GM23338 (cell line): ENCODE measurements at regions not wholly inside any gene's neighbourhood (a gene's known extent, or its start where the extent isn't known, plus 50 kb on each side); places are given as distances from the start of the nearest gene placed in this dataset.

Experiments used
- ATAC-seq: fragments of 200-7000 bp; cut with Tn5 transposase; 3 replicates; pipeline ENCODE4 v1.9.1; 2020
- DNase-seq: peaks from one replicate; pipeline ENCODE4 v3.0.0-alpha.2; 2015; ENCODE audit warnings: low spot score
- H2AFZ ChIP-seq: fragments of 200-600 bp; sonication (generic); 2 replicates; pipeline ENCODE4 v1.8.0; 2016; ENCODE audit warnings: antibody characterized with exemption, mild to moderate bottlenecking, moderate library complexity
- H3F3A ChIP-seq: fragments of 200-600 bp; sonication (generic); replicated peaks from 2 replicates; pipeline ENCODE4 v1.8.0; 2017; ENCODE audit warnings: antibody characterized with exemption, mixed run types, low read depth
- H3K27ac ChIP-seq: fragments of 200-600 bp; sonication (generic); 2 replicates; pipeline ENCODE4 v1.6.1; 2016; ENCODE audit warnings: low read depth
- H3K27me3 ChIP-seq: fragments of 200-600 bp; sonication (generic); 2 replicates; pipeline ENCODE4 v1.8.0; 2016; ENCODE audit warnings: mild to moderate bottlenecking, mixed run types, moderate library complexity; ENCODE audit not compliant: insufficient read depth
- H3K36me3 ChIP-seq: fragments of 200-600 bp; sonication (generic); 2 replicates; pipeline ENCODE4 v1.8.0; 2016; ENCODE audit warnings: mild to moderate bottlenecking; ENCODE audit not compliant: insufficient read depth
- H3K4me1 ChIP-seq: fragments of 200-600 bp; sonication (generic); 2 replicates; pipeline ENCODE4 v1.8.0; 2016; ENCODE audit warnings: mild to moderate bottlenecking, moderate library complexity; ENCODE audit not compliant: insufficient read depth
- H3K4me2 ChIP-seq: fragments of 200-600 bp; sonication (generic); 2 replicates; pipeline ENCODE4 v1.7.1; 2017; ENCODE audit warnings: mixed run types
- H3K4me3 ChIP-seq: fragments of 200-600 bp; sonication (generic); 2 replicates; pipeline ENCODE4 v1.6.1; 2016; ENCODE audit warnings: mixed run types
- H3K79me2 ChIP-seq: fragments of 200-600 bp; sonication (generic); replicated peaks from 2 replicates; pipeline ENCODE4 v1.8.0; 2017; ENCODE audit warnings: mild to moderate bottlenecking; ENCODE audit not compliant: insufficient read depth
- H3K9me2 ChIP-seq: fragments of 200-600 bp; sonication (generic); 2 replicates; pipeline ENCODE4 v1.8.0; 2017; ENCODE audit not compliant: insufficient read depth
- H4K20me1 ChIP-seq: fragments of 200-600 bp; sonication (generic); replicated peaks from 2 replicates; pipeline ENCODE4 v1.8.0; 2017; ENCODE audit warnings: mild to moderate bottlenecking; ENCODE audit not compliant: insufficient read depth
- H3K27ac Mint-ChIP-seq: 2 replicates; pipeline ENCODE4 v1.8.0; 2020; ENCODE audit warnings: inconsistent platforms, mild to moderate bottlenecking, moderate library complexity, mixed read lengths
- H3K27me3 Mint-ChIP-seq: 3 replicates; pipeline ENCODE4 v1.8.0; 2022; ENCODE audit warnings: low read depth, mild to moderate bottlenecking, moderate library complexity, mixed read lengths, inconsistent platforms; ENCODE audit not compliant: insufficient read depth, poor library complexity
- H3K36me3 Mint-ChIP-seq: 3 replicates; pipeline ENCODE4 v1.8.0; 2021; ENCODE audit warnings: low read depth, mild to moderate bottlenecking, inconsistent platforms, moderate library complexity, mixed read lengths
- H3K4me1 Mint-ChIP-seq: 3 replicates; pipeline ENCODE4 v1.8.0; 2020; ENCODE audit warnings: mild to moderate bottlenecking, inconsistent platforms, mixed read lengths
- H3K4me3 Mint-ChIP-seq: 3 replicates; pipeline ENCODE4 v1.8.0; 2021; ENCODE audit warnings: moderate library complexity, mild to moderate bottlenecking, inconsistent platforms, mixed read lengths
- H3K9me3 Mint-ChIP-seq: 3 replicates; pipeline ENCODE4 v1.8.0; 2020; ENCODE audit warnings: moderate library complexity, mild to moderate bottlenecking, inconsistent platforms, mixed read lengths
- CREB1 ChIP-seq: fragments of 250-450 bp; sonication (Bioruptor Pico); IDR thresholded peaks from 2 replicates; pipeline ENCODE4 v1.5.0; 2020; ENCODE audit warnings: low read depth, mild to moderate bottlenecking, moderate library complexity
- EZH2 ChIP-seq: fragments of 200-600 bp; sonication (generic); IDR thresholded peaks from one replicate; pipeline ENCODE4 v1.8.0; 2017; ENCODE audit warnings: antibody characterized with exemption, mild to moderate bottlenecking, low read depth; ENCODE audit not compliant: unreplicated experiment
- POLR2AphosphoS5 ChIP-seq: IDR thresholded peaks from 2 replicates; pipeline ENCODE4 v1.6.1; 2016; ENCODE audit warnings: antibody characterized with exemption, low read depth
- STAT1 ChIP-seq: IDR thresholded peaks from one replicate; pipeline ENCODE4 v1.6.1; 2016; ENCODE audit warnings: antibody characterized with exemption; ENCODE audit not compliant: unreplicated experiment
- ZNF331 ChIP-seq: fragments of 250-450 bp; sonication (Bioruptor Pico); IDR thresholded peaks from 2 replicates; pipeline ENCODE4 v1.5.0; 2020; ENCODE audit warnings: low read depth, mild to moderate bottlenecking, moderate library complexity
- TF ChIP-seq, protein P1 (sequence below), 2 experiments: fragments of 200-600 bp in 1 of 2; sonication (generic) in 1 of 2; conservative IDR thresholded peaks; 2 replicates each; pipeline versions ENCODE4 v1.5.1 to v1.6.1; 2016 to 2017; ENCODE audit warnings: antibody characterized with exemption in 2 of 2, low read depth in 2 of 2, mild to moderate bottlenecking in 2 of 2, moderate library complexity in 1 of 2
- TF ChIP-seq, protein P2 (sequence below): IDR thresholded peaks from one replicate; pipeline ENCODE4 v1.6.1; 2018; ENCODE audit warnings: antibody characterized with exemption; ENCODE audit not compliant: unreplicated experiment

DNA sequence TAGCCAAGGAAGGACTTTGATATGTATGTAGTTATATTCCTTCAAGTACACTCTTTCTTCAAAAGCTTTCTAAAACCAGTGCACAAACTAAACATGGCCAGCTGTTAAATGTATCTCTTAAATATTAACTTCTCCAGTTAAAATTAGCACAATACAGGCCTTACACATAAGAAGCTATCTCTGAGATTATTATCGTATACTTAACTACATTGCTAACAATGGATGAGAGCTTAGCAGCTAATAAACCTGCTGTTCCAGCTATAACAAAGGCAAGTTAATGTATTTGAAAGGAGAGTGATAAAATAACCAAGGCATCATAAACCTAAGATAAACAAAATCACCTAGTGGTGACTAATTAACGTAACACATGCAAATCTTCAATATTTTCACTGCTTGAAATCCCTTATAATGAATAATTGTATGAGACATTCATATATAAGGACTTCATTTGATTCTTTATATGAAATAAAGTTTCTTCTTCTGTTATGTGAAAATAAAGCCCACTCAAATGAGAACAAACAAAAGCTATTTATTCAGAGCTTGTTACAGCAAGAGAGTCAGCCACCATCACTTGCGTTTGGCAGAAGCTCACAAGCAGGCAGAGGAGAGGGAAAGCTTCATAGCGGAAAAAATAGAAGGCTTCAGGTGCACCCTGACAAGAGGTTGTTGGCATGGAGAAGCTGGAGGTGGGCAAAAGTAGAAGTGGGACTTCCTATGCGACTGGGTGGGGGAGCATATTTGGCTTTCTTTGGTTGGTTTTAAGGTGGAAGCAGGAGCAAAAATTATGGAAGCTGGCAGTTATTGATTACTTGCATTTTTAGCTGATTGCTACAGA is 274.1 kb upstream of the CHRM3 start:
- Histone ChIP-seq H3K27me3 (no peaks in the 10 kb centered on the region), H3K4me3 (no peak overlapping the region), H3F3A (no peaks in the 10 kb centered on the region), H3K36me3 (no peaks in the 10 kb centered on the region), H3K27ac (peak overlapping the region; percentile 24; the same call in 1 of the 2 replicates), H3K4me2 (no peak overlapping the region), H3K79me2 (no peaks in the 10 kb centered on the region), H4K20me1 (no peaks in the 10 kb centered on the region), H3K4me1 (peaks cover 25% of the 10 kb centered on the region), H3K9me2 (no peaks in the 10 kb centered on the region), H2AFZ (no peak overlapping the region)
- Mint-ChIP-seq H3K4me1 (peaks cover 28% of the 10 kb centered on the region), H3K27me3 (no peaks in the 10 kb centered on the region), H3K9me3 (no peaks in the 10 kb centered on the region), H3K36me3 (no peaks in the 10 kb centered on the region), H3K27ac (peak overlapping the region; percentile 36), H3K4me3 (no peak overlapping the region)
- ATAC-seq = no peak; the same call in 2 of the 3 replicates
- DNase-seq = peak; percentile 15
- TF ChIP-seq ZNF331 = no peak
- no peak for TF ChIP-seq STAT1
- TF ChIP-seq POLR2AphosphoS5 = no peak
- TF ChIP-seq, protein P1, sequence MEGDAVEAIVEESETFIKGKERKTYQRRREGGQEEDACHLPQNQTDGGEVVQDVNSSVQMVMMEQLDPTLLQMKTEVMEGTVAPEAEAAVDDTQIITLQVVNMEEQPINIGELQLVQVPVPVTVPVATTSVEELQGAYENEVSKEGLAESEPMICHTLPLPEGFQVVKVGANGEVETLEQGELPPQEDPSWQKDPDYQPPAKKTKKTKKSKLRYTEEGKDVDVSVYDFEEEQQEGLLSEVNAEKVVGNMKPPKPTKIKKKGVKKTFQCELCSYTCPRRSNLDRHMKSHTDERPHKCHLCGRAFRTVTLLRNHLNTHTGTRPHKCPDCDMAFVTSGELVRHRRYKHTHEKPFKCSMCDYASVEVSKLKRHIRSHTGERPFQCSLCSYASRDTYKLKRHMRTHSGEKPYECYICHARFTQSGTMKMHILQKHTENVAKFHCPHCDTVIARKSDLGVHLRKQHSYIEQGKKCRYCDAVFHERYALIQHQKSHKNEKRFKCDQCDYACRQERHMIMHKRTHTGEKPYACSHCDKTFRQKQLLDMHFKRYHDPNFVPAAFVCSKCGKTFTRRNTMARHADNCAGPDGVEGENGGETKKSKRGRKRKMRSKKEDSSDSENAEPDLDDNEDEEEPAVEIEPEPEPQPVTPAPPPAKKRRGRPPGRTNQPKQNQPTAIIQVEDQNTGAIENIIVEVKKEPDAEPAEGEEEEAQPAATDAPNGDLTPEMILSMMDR (conservative IDR thresholded peaks at IDR 0.05; ENCODE audit: low read depth in 2 of 2) = peak in 1 of 2 experiments; percentile 23; a peak in 1 of 4 replicates
- TF ChIP-seq, protein P2, sequence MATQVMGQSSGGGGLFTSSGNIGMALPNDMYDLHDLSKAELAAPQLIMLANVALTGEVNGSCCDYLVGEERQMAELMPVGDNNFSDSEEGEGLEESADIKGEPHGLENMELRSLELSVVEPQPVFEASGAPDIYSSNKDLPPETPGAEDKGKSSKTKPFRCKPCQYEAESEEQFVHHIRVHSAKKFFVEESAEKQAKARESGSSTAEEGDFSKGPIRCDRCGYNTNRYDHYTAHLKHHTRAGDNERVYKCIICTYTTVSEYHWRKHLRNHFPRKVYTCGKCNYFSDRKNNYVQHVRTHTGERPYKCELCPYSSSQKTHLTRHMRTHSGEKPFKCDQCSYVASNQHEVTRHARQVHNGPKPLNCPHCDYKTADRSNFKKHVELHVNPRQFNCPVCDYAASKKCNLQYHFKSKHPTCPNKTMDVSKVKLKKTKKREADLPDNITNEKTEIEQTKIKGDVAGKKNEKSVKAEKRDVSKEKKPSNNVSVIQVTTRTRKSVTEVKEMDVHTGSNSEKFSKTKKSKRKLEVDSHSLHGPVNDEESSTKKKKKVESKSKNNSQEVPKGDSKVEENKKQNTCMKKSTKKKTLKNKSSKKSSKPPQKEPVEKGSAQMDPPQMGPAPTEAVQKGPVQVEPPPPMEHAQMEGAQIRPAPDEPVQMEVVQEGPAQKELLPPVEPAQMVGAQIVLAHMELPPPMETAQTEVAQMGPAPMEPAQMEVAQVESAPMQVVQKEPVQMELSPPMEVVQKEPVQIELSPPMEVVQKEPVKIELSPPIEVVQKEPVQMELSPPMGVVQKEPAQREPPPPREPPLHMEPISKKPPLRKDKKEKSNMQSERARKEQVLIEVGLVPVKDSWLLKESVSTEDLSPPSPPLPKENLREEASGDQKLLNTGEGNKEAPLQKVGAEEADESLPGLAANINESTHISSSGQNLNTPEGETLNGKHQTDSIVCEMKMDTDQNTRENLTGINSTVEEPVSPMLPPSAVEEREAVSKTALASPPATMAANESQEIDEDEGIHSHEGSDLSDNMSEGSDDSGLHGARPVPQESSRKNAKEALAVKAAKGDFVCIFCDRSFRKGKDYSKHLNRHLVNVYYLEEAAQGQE = no peak

DNA sequence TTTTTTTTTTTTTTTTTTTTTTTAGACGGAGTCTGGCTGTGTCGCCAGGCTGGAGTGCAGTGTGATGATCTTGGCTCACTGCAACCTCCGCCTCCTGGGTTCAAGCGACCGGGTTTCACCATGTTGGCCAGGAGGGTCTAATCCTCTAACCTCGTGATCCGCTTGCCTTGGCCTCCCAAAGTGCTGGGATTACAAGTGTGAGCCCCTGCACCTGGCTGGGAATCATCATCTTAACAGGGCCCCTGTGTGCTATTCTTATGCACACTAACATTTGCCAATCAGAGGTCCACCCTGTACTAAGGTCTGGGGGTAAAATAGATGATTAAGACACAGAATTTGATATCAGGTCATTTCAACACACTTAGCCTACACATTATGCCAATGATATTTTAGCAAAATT is 278.7 kb upstream of the CHRM3 start:
- Mint-ChIP-seq H3K4me3 (no peak overlapping the region), H3K27ac (peak overlapping the region; percentile 52; the same call in 1 of the 2 replicates), H3K9me3 (peaks cover 6% of the 10 kb centered on the region; the same call in 2 of the 3 replicates), H3K4me1 (peaks cover 55% of the 10 kb centered on the region), H3K27me3 (no peaks in the 10 kb centered on the region), H3K36me3 (peaks cover 17% of the 10 kb centered on the region)
- H2AFZ ChIP-seq = no peak overlapping the region
- TF ChIP-seq CREB1 (no peak), EZH2 (no peak)
- TF ChIP-seq, protein P2 = no peak
- no peaks in the 10 kb centered on the region for H3K27me3 ChIP-seq
- H4K20me1 ChIP-seq = no peaks in the 10 kb centered on the region
- H3K36me3 ChIP-seq = no peaks in the 10 kb centered on the region
- H3K4me2 ChIP-seq = peak overlapping the region; percentile 16
- H3F3A ChIP-seq = peaks cover 4% of the 10 kb centered on the region; the same call in 1 of the 2 replicates
- DNase-seq = no peak
- peak overlapping the region; percentile 93 for H3K27ac ChIP-seq
- no peaks in the 10 kb centered on the region for H3K79me2 ChIP-seq
- H3K9me2 ChIP-seq = no peaks in the 10 kb centered on the region
- peak; percentile 66 for ATAC-seq
- H3K4me1 ChIP-seq = peaks cover 35% of the 10 kb centered on the region
- no peak overlapping the region for H3K4me3 ChIP-seq
